ENCODE measurements at regions not wholly inside any gene's neighbourhood (a gene's known extent, or its start where the extent isn't known, plus 50 kb on each side); places are given as distances from the start of the nearest gene placed in this dataset.

- intact Hi-C loops (cut with DNase I; ENCODE audit: low total_unique reads) (no loop called here), in situ Hi-C loops (cut with MboI; ENCODE audit: low sequenced_read_pairs in 4 of 4) (no loop called here)
- Histone ChIP-seq H3K9me3 (no peaks in the 10 kb centered on the region), H3K27ac (no peak overlapping the region), H3K4me3 (no peak overlapping the region), H3K36me3 (no peaks in the 10 kb centered on the region), H3K4me1 (no peaks in the 10 kb centered on the region), H3K27me3 (no peaks in the 10 kb centered on the region)
- TF ChIP-seq CTCF (IDR thresholded peaks at IDR 0.05 in 4 of 5, conservative IDR thresholded peaks at IDR 0.05 in 1 of 5) (no peak), POLR2A (IDR thresholded peaks at IDR 0.05) (no peak)
- DNase-seq (no peak), ATAC-seq (no peak)
Measured at GRCh38 chr19:27765912-27766725, 1446.8 kb downstream of the UQCRFS1 start.

- TF ChIP-seq CTCF (IDR thresholded peaks at IDR 0.05 in 4 of 5, conservative IDR thresholded peaks at IDR 0.05 in 1 of 5) (no peak), POLR2A (IDR thresholded peaks at IDR 0.05) (no peak)
- H3K36me3 ChIP-seq: no peaks in the 10 kb centered on the region
- DNase-seq (no peak), ATAC-seq (no peak)
- H3K4me3 ChIP-seq: no peak overlapping the region
- no peaks in the 10 kb centered on the region for H3K4me1 ChIP-seq
- in situ Hi-C loops (cut with MboI; ENCODE audit: low sequenced_read_pairs in 4 of 4): no loop called here
- H3K27ac ChIP-seq: no peak overlapping the region
- no peaks in the 10 kb centered on the region for H3K9me3 ChIP-seq
- no peaks in the 10 kb centered on the region for H3K27me3 ChIP-seq
- intact Hi-C loops (cut with DNase I; ENCODE audit: low total_unique reads): no loop called here
Measured at GRCh38 chr19:27765397-27765796, 1447.6 kb downstream of the UQCRFS1 start.

- Histone ChIP-seq H3K27ac (no peak overlapping the region), H3K27me3 (no peaks in the 10 kb centered on the region), H3K9me3 (no peaks in the 10 kb centered on the region), H3K36me3 (no peaks in the 10 kb centered on the region), H3K4me1 (peaks cover 0 to 8% of the 10 kb centered on the region in 2 donors), H3K4me3 (no peak overlapping the region)
- intact Hi-C loops (cut with DNase I; ENCODE audit: low total_unique reads): no loop called here
- TF ChIP-seq POLR2A (IDR thresholded peaks at IDR 0.05) (no peak), CTCF (IDR thresholded peaks at IDR 0.05 in 4 of 5, conservative IDR thresholded peaks at IDR 0.05 in 1 of 5) (no peak)
- ATAC-seq: no peak
- in situ Hi-C loops (cut with MboI; ENCODE audit: low sequenced_read_pairs in 4 of 4): no loop called here
- no peak for DNase-seq
Measured at GRCh38 chr19:27764186-27764804, 1448.7 kb downstream of the UQCRFS1 start.

- ATAC-seq (no peak), DNase-seq (no peak)
- H3K36me3 ChIP-seq: no peaks in the 10 kb centered on the region
- no peaks in the 10 kb centered on the region for H3K27me3 ChIP-seq
- in situ Hi-C loops (cut with MboI; ENCODE audit: low sequenced_read_pairs in 4 of 4) (no loop called here), intact Hi-C loops (cut with DNase I; ENCODE audit: low total_unique reads) (no loop called here)
- no peaks in the 10 kb centered on the region for H3K9me3 ChIP-seq
- no peak overlapping the region for H3K27ac ChIP-seq
- H3K4me3 ChIP-seq: no peak overlapping the region
- TF ChIP-seq CTCF (IDR thresholded peaks at IDR 0.05 in 4 of 5, conservative IDR thresholded peaks at IDR 0.05 in 1 of 5) (no peak), POLR2A (IDR thresholded peaks at IDR 0.05) (no peak)
- peaks cover 0 to 10% of the 10 kb centered on the region in 2 donors for H3K4me1 ChIP-seq
Measured at GRCh38 chr19:27762933-27763332, 1450.0 kb downstream of the UQCRFS1 start.

Measured in gastrocnemius medialis (tissue), 4 donors.